ENCODE measurements at regions not wholly inside any gene's neighbourhood (a gene's known extent, or its start where the extent isn't known, plus 50 kb on each side); places are given as distances from the start of the nearest gene placed in this dataset.

DNA sequence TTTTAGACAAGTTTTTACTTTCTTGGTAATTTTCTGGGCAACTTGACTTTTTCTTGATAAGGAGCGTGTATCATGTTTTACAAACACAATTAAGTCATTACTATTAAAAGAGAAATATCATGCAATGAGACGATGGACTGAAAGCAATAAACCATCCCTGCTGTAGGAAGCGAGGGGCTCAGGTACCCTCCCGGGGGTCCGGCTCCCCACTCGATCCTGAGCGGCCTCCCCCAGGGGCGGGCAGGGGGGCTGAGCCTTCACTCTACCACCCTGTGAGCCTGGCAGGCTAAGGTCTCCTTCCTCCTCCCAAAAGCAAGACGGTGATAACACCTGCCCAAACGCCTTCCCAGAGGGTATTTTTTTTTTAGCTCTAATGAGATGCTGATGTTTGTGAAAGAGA, 51.8 kb upstream of the ADGRA1 start:
- no peak for DNase-seq (ENCODE audit: low read depth in 4 of 4, low spot score in 2 of 4)

DNA sequence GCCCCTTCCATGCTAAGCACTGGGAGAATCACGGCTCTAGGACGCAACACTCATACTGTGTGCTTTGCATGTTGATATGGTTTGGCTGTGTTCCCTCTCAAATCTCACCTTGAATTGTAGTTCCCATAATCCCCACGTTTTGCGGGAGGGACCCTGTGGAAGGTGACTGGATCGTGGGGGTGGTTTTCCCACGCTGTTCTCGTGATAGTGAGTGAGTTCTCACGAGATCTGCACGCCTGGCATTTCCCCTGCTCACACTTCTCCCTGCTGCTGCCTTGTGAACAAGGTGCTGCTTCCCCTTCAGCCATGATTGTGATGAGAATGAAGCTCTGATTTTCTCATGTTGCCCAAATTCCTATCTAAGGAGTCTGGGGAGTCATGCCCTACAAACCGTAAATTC, 53.0 kb upstream of the ADGRA1 start:
- no peak for DNase-seq (ENCODE audit: low read depth in 4 of 4, low spot score in 2 of 4)

DNA sequence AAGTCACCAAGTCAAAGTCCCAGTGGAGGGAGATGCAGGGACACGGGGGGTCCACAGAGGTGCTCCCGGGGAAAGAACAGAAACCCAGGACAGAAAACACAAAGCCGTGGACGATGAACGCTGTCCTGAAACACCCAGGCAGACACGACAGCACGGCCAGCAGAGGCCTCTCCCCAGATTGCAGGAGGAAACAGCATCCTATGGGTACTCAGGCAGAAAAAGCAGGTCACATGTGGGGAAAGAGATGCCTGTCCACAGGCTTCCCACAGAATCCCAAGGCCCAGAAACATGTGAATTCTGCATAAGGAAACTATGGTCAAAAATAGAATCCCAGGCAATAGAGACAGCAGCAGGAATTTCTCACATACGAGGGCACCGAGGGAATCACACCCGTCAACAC, 53.6 kb upstream of the ADGRA1 start:
- DNase-seq (ENCODE audit: low read depth in 4 of 4, low spot score in 2 of 4), result no peak

DNA sequence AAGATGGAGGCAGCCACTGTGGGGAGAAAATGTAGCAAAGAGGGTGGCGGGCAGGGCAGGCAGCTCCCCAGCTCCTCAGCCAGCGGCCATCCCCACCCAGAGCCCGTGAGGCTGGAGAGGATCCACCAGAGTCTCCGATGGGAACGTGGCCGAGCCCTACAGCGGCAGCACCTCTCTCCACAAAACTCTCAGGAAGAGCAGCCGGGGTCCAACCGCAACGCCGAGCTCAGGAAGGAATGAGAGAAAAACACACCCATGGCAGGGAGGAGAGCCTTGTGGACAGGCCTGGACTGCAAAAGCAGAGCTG, 54.0 kb upstream of the ADGRA1 start:
- no peak for DNase-seq (ENCODE audit: low read depth in 4 of 4, low spot score in 2 of 4)

DNA sequence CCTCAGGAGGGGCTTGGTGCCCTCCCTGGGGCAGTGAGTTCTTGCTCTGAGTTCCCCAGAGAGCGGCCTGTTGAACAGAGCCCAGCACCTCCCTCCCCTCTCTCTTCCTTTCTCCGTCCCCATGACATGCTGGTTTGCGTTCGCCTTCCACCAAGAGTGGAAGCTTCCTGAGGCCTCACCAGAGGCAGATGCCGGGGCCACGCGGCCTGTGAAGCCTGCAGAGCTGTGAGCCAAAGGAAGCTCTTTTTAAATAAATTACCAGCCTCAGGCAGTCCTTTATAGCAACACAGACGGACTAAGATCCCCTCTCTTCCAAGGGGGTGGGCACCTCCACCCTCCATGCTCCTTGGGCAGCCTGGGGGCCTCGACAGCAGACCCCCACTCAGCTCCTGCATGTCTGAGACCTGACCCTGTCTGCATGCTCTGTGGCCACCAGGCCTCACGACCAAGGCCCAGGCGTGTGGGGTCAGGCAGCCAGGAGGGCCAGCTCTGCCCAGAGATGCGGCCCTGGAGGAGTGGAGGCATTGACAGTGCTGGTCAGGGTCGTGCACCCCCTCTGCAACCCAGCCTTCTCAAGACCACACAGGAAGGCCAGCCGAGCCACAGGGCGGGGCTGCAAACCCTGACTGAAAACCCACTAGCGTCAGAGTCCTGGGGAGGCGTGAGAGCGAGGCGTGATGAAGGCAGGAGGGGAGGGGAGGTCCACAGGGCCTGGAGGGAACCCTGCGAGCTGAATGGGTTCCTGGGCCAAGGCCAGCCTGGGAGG, 54.6 kb upstream of the ADGRA1 start:
- DNase-seq (ENCODE audit: low read depth in 4 of 4, low spot score in 2 of 4), result no peak

DNA sequence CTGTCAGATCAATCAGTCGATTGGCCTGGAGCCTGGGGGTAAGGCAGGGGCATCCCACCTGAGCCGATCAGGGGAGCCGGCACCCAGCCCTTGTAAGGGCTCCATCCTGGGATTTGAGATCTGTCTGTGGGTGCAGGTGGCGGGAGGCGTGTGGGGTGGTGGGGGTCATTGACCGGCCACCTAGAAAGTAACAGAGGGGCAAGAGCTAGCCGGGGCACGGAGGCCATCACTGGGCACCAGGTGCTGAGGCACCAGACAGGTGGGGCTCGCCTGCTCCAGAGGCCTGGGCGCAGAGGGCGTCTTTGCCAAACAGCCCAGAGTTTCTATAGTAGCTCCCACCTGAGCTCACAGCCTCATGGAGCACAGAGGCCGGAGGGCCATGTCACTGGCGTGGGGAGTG, 55.5 kb upstream of the ADGRA1 start:
- no peak for DNase-seq (ENCODE audit: low read depth in 4 of 4, low spot score in 2 of 4)

DNA sequence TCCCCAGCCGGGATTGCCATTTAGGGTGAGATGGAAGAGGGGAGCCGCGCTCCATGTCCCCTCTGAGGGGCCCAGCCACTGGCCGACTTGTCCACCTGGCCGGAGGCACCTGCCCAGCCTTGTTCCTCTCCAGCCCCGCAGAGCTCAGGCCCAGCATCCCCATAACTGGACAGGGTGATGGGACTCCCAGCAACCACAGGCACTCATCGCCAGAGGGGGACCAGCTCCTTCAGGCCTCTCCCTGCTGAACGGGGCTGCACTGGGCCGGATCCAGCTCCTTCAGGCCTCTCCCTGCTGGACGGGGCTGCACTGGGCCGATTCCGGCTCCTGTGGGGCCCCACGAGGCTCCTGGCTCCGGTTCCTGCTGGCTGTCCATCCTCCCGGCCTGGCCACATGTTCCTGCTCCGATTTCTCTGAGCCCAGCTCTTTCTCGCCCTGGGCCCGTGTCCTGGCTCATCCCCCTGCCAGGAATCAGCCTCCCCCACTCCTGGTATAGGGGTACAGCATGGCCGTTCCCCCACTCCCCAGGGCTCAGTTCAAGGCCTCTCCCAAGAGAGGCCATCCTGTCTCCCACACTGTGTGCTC, 56.1 kb upstream of the ADGRA1 start:
- no peak for DNase-seq (ENCODE audit: low read depth in 4 of 4, low spot score in 2 of 4)

DNA sequence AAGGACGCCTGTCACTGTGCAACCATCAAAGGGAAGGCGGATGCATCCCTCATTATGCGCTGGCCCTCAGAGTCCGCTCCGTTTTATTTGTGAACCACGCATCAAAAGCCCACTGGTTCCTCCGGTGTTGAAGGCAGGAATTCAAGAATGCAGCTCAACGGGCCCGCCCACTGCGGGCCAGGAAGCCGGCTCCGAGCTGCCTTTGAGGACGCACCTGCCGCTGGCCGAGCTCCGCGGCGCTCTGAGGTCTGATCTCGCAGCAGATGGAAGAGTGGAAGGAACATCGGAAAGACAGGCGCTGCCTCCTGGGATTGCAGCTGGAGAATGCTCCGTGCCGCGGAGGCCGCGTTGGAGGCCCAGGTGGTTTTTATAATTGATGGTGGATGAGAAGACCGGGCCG, 56.9 kb upstream of the ADGRA1 start:
- no peak for DNase-seq (ENCODE audit: low read depth in 4 of 4, low spot score in 2 of 4)

DNA sequence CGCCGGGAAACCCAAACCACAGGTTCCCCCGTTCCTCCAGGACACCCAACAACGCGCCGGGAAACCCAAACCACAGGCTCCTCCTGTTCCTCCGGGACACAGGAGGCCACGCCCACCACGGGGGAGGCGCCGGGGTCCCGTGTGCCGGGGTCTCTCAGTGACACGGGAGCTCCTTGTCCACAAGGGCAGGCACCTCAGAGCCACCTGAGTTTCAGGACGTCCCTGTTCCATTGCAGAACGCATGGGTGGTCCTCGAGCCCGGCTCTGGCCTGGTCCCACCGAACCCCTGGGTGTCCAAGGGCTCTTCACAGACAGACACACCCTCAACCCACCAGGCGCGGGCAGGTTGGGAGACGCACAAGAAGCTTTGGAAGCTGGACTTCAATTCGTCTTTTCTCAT, 57.6 kb upstream of the ADGRA1 start:
- DNase-seq (ENCODE audit: low read depth in 4 of 4, low spot score in 2 of 4), result no peak

DNA sequence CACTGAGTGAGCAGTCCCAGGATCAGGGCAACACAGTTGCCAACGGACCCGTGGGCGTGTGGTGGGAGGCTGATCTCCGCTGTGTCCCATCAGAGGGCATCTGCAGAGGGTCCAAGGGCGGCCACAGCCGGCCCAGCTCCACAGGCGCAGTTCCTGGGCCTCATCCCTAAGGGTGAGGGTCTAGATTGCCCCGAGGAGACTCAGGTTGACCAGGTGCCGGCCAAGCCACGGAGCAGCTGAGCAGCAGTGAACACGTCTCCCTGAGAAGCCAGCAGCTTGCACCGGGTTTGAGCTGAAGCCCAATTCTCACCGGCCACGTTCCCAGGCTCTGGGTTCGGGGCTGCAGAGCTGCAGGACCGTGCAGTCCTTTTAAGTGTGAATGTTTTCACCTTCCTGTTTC, 58.8 kb upstream of the ADGRA1 start:
- DNase-seq (ENCODE audit: low read depth in 4 of 4, low spot score in 2 of 4), result no peak

DNA sequence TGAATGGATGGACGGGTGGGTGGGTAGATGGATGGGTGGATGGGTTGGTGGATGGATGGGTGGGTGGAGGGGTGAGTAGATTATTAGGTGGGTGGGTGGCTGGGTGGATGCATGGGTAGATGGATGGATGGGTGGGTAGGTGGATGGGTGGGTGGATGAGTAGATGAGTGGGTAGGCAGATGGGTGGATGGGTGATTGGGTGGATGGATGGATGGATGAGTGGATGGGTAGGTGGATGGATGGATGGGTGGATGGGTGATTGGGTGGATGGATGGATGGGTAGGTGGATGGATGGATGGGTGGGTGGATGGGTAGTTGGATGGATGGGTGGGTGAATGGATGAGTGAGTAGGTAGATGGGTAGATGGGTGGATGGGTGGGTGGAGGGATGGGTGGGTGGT, 59.6 kb upstream of the ADGRA1 start:
- DNase-seq (ENCODE audit: low read depth in 4 of 4, low spot score in 2 of 4), result no peak

DNA sequence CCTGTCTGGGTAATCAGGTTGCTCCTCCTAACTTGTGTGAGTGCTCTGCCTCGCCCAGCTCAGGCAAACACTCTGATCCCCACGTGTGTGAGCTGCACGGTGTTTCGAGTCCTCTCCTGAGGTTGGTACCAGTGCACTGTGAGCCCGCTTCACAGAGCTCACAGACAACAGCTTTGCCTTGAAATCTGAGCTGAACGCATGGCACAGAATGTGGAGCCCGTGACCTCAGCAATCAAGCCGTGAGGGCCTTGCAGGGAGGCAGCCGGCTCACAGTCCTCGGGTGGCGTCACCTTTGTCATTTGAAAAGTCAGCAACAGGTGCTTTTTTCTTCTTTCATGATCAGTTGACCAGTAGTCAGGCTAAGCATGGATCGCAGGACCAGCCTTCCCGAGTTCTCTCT, 60.2 kb upstream of the ADGRA1 start:
- no peak for DNase-seq (ENCODE audit: low read depth in 4 of 4, low spot score in 2 of 4)

DNA sequence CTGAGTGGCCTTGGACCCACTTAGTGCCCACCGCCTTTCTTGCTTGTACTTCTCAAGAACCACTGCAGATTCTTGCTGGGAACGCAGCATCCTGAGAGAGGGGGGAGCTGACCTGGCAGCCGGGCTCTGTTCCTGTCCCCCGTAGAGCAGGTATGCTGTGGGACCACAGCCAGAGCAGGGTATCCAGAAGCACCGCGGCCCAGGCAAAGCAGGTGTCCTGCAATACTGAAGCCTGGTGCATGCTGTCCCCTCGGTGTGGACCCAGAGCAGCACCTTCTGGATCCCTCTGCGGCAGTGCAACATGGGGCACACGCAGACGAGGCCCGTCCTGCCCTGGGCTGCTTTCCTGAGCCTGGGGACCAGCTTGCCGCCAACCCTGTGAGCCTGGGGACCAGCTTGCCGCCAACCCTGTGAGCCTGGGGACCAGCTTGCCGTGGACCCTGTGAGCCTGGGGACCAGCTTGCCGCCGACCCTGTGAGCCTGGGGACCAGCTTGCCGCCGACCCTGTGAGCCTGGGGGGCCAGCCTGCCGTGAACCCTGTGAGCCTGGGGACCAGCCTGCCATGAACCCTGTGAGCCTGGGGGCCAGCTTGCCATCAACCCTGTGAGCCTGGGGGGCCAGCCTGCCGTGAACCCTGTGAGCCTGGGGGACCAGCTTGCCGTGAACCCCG, 60.9 kb upstream of the ADGRA1 start:
- no peak for DNase-seq (ENCODE audit: low read depth in 4 of 4, low spot score in 2 of 4)

DNA sequence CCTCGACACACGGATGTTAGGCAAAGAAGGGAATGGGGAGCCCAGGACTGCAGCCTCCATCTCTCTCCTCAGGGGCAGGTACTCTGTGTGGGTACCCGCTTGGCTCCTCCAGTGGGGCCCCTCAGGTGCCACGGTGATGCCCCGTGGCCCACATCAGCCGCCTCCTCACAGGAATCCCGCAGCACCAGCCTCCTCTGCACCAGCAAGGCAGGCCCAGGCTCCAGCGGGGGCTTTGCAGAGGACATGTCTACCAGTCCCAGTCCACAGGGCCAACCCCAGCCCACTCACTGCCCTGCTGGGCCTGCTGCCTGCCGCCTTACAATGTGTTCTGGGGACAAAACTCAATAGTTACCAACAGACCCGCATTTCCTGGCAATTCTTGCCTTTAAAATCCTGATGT, 61.6 kb upstream of the ADGRA1 start:
- no peak for DNase-seq (ENCODE audit: low read depth in 4 of 4, low spot score in 2 of 4)

DNA sequence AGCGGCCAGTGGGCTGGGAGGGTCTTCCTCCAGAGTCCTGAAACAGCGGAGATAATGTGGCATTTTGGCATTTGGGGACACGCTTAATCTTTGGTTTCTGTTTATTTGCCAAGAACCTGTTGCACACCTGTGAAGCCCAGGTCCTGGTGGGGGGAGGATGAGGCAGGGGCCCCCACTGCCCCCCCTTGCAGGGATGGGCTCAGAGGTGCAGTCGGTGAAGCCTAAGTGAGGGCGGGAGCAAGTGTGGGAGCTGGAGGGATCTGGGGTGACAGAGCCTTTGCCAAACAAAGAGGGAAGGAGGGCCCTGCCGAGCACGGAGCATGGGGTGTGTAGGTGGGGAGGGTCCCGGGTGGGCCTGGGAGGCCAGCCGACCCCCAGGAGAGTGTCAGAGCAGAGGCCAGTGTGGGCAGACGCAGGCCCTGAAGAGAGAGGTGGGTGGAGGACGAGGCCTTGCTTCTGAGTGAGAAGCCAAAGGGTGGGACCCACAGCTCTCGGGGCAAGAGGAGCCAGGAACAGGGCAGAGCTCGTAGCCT, 62.1 kb upstream of the ADGRA1 start:
- DNase-seq (ENCODE audit: low read depth in 4 of 4, low spot score in 2 of 4), result no peak

DNA sequence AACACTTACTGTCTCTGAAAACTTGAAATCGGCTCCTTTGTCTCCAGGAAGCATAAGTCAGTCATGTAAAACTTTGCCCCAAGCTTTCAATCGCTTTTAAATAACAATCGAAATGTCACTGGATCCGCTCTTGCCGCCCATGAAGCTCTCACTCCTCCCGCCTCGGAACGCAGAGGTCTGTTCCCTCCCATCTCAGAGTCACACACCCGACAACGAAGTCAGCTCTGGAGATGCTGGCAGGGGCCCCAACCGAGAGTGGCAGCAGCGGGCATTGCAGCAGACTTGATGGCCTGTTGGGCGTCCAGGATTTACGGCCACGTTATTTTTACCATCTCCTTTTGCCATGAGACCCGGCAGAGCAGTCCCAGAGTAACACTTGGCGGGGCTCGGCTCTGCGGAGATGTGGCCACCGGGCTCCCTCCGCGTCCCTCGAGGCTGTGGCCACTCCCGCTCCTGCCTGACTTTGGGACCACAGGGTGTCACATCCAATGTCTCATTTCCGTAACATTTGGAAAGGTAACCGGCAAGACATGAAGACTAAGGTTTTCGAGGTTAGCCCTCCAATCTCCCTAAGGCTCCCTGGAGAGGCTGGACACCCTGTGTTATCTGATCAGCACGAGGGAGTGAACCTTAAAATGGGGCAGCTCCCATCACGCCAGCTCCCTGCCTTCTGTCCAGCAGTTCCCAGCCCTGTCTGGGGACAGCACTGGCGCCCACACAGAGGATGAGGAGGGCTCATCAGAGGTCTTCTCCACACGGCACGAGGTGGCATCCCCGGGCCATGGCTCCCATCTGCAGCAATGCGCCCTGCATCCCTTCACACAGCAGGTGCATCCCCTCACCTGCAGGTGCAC, 62.8 kb upstream of the ADGRA1 start:
- no peak for DNase-seq (ENCODE audit: low read depth in 4 of 4, low spot score in 2 of 4)

DNA sequence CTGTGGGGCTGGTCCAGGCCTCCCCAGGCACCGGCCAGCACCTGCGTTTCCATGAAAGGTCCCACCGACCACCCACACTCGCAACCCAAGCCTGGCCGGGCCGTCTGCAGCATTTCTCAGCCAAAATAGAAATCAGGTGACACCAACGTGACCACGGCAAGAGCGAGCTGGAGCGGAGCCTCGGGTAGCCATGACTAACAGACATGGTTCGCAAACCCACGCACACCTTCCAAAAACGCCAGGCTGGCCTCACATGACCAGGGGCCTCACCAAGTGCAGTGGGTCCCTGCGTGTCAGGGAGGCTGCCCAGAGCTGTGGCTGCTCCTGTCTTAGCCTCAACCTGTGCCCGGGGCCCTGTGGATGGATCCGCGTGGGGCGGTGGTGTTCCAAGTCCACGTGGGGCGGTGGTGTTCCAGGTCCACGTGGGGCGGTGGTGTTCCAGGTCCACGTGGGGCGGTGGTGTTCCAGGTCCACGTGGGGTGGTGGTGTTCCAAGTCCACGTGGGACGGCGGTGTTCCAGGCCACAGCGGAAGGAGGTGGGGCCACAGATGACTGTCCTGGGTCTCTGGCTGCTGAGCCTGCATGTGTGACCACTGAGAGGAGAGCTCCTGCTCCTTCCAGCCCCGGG, 64.4 kb upstream of the ADGRA1 start:
- no peak for DNase-seq (ENCODE audit: low read depth in 4 of 4, low spot score in 2 of 4)

DNA sequence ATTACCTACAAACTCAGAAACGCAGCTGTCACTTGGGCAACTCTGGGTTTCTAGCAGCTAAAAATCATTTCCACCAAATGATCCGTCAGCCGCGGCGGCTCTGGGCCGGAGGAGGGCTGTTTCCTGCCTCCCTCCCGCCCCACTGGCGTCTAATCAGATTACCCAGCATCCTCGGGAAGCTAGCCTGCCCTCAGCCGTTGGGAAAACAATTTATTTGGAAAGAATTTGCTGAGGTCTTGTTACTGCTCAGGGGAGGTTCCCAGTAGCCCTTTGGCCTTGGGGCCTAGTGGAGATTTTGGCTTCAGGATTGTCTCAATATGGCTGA, 65.0 kb upstream of the ADGRA1 start:
- DNase-seq (ENCODE audit: low read depth in 4 of 4, low spot score in 2 of 4), result no peak

DNA sequence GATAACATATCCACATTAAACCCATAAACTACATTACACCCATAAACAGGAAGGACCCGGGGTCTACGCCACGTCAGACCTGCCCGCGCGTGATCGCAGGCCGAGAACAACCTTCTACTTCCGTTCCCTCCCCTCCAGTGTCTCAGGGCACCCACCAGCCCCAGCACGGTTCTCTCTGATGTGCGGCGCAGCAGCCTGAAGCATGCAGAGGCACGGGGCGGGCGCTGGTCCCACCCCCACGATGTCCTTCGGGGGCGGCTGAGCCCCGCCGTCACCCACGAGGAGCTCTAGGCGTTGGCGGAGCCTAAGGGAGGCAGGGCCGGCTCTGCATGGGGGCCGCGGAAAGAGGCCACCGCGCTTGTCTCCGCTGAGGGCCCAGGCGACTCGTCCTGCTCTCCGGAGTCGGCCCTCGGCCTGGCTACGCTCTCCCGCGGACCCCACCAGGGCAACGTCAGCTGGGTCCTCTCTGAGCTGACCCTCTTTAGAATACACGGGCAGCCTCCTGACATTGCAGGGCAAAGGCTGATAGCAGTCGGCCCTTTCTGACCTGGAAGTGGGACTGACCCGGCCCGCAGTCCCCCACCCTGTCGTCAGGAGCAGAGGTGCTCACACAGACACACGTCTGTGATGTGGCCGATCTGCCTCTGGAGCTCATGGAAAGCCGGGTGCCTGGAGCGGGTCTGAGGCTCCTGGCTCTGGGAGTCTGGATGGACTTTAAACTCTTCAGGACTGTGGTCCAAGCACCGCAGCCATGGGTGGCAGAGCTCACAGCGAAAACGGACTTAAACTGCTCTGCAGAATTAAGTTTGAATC, 65.6 kb upstream of the ADGRA1 start:
- DNase-seq (ENCODE audit: low read depth in 4 of 4, low spot score in 2 of 4), result no peak
